ENCODE measurements at regions not wholly inside any gene's neighbourhood (a gene's known extent, or its start where the extent isn't known, plus 50 kb on each side); places are given as distances from the start of the nearest gene placed in this dataset.

DNA sequence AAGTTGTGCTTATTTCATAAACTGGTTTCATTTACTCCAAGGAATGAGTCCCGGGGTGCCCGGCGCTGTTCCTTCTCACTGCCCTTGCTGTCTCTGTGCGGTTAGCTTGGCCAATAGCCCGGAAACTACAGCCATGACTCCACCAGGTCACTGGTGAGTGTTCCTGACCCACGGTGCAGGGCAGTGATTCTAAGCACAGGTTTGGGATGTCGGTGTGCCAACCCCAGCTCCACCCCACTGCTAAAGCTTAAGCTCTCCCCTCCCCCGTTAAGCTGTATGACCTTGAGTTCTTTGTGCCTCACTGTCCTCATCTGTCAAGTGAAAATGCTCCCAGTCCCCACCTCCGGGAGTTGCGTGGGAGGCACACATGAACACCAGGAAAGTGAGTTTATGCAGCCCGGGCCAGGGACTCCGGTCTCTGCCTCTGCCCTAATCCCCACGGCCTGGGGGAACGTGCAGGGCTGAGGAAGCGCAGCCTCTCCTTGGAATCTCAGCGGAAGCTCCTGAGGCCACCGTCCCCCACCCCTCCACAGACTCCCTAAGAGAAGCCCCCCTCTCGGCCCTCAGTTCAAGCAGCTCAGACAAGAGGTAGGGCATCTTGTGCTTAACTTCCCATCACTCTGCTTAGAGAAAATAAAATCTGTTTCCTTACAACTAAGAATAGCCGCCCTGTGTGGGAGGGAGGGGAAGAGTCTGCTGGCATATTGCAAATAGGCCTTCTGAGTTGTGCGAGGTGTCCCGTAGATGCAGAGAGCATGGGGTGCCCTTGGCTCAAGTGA lies 92.0 kb upstream of the RAI14 start:
- TF ChIP-seq TAF1 (IDR thresholded peaks at IDR 0.05; ENCODE audit: borderline replicate concordance, insufficient read depth, low read length) (no peak), FOXP2 (optimal IDR thresholded peaks at IDR 0.05; ENCODE audit: borderline replicate concordance, extremely low read depth, extremely low read length, insufficient read depth) (no peak)

DNA sequence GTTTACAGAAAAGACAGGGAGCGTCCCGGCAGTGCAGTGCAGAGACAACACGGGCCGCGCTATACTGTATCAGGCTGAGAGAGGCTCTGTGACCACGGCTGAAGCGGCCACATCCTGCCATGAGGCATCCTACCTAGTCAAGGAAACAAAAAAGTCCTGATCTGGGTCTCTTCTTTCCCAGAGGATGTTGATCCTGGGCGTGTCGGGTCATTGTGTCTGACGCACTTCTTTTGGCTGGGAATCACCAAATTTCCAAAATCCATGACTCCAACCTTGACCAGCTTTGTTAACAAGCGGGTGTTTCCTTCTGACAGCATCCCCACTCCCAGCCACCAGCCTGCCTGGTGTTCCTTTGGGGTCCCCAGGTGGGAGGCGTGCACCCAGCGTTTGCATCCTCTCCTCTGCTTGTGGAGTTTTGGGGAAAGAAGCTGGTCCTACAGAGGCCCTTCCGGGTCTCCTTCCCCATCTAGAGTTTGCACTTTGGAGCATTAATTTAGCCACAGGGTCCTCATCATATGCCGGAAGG lies 91.4 kb upstream of the RAI14 start:
- TF ChIP-seq TAF1 (IDR thresholded peaks at IDR 0.05; ENCODE audit: borderline replicate concordance, insufficient read depth, low read length) (no peak), FOXP2 (optimal IDR thresholded peaks at IDR 0.05; ENCODE audit: borderline replicate concordance, extremely low read depth, extremely low read length, insufficient read depth) (no peak), POLR2AphosphoS5 (IDR thresholded peaks at IDR 0.05; ENCODE audit: low read depth, low read length) (no peak), SIN3A (IDR thresholded peaks at IDR 0.05; ENCODE audit: borderline replicate concordance, insufficient read depth, low read length) (no peak)
- TF ChIP-seq, protein P1, sequence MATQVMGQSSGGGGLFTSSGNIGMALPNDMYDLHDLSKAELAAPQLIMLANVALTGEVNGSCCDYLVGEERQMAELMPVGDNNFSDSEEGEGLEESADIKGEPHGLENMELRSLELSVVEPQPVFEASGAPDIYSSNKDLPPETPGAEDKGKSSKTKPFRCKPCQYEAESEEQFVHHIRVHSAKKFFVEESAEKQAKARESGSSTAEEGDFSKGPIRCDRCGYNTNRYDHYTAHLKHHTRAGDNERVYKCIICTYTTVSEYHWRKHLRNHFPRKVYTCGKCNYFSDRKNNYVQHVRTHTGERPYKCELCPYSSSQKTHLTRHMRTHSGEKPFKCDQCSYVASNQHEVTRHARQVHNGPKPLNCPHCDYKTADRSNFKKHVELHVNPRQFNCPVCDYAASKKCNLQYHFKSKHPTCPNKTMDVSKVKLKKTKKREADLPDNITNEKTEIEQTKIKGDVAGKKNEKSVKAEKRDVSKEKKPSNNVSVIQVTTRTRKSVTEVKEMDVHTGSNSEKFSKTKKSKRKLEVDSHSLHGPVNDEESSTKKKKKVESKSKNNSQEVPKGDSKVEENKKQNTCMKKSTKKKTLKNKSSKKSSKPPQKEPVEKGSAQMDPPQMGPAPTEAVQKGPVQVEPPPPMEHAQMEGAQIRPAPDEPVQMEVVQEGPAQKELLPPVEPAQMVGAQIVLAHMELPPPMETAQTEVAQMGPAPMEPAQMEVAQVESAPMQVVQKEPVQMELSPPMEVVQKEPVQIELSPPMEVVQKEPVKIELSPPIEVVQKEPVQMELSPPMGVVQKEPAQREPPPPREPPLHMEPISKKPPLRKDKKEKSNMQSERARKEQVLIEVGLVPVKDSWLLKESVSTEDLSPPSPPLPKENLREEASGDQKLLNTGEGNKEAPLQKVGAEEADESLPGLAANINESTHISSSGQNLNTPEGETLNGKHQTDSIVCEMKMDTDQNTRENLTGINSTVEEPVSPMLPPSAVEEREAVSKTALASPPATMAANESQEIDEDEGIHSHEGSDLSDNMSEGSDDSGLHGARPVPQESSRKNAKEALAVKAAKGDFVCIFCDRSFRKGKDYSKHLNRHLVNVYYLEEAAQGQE (IDR thresholded peaks at IDR 0.05; ENCODE audit: insufficient read depth in 1 of 2, low read depth in 2 of 2, low read length in 2 of 2): no peak

DNA sequence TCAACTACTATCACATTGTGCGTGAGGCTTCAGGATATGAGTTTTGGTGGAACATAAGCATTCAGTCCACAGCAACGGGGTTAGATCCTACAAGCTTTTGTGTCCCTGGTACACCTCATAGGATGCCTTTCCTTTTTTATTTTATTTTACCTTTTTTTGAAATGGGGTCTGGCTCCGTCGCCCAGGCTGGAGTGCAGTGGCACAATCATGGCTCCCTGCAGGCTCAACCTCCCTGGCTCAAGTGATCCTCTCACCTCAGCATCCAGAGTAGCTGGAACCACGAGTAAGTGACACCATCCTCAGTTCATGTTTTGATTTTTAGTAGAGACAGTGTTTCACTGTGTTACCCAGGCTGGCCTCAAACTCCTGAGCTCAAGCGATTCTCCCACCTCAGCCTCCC lies 86.0 kb upstream of the RAI14 start:
- TF ChIP-seq, protein P1 (IDR thresholded peaks at IDR 0.05; ENCODE audit: insufficient read depth in 1 of 2, low read depth in 2 of 2, low read length in 2 of 2): no peak
- TF ChIP-seq POLR2AphosphoS5 (IDR thresholded peaks at IDR 0.05; ENCODE audit: low read depth, low read length) (no peak), FOXP2 (optimal IDR thresholded peaks at IDR 0.05; ENCODE audit: borderline replicate concordance, extremely low read depth, extremely low read length, insufficient read depth) (no peak), SIN3A (IDR thresholded peaks at IDR 0.05; ENCODE audit: borderline replicate concordance, insufficient read depth, low read length) (no peak), TAF1 (IDR thresholded peaks at IDR 0.05; ENCODE audit: borderline replicate concordance, insufficient read depth, low read length) (no peak)

DNA sequence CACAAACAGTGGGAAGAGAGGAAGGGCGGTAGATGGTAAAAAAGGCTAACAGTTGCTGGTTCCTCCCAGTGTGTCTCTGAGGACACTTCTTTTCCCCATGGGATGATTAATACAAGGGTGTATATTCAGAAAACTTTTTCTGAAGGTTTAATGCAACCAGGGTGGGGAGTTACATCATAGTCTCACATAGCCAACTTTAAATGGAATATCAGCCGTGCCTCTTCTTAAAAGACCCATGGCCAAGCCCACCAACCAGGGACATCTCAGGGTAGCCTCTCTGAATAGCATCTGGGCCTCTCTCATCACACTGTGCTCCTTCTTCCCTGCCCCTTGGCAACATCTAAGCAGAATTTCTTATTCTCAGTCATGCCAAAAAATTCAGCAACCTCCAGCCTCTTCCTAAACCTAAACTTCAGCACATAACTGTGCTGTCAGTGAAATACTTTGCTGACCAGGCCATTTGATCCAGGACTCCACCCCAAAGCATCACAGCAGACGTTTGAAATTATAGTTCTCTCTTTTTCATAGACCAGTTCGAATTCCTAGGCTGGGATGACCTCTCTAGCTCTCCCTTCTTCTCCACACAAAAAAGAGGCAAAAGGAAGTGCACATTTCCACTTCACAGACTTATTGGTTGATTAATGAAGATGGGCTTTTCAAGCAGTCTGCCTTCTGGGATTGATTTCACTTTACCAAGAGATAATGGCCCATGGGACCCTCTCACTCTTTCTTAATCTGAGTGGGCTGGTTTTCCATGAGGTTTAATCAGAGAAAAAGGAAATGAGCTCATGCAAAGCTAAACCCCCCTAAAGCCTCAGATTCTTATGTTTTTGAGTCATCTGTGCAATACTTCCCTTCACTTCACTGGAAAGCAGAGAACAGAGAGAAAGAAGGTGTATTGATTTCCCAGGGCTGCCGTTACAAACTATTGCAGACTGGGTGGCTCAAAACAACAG lies 85.1 kb upstream of the RAI14 start:
- TF ChIP-seq FOXP2 (optimal IDR thresholded peaks at IDR 0.05; ENCODE audit: borderline replicate concordance, extremely low read depth, extremely low read length, insufficient read depth): no peak
- no peak for TF ChIP-seq TAF1 (IDR thresholded peaks at IDR 0.05; ENCODE audit: borderline replicate concordance, insufficient read depth, low read length)
- TF ChIP-seq POLR2AphosphoS5 (IDR thresholded peaks at IDR 0.05; ENCODE audit: low read depth, low read length): no peak
- no peak for TF ChIP-seq SIN3A (IDR thresholded peaks at IDR 0.05; ENCODE audit: borderline replicate concordance, insufficient read depth, low read length)
- TF ChIP-seq, protein P1 (IDR thresholded peaks at IDR 0.05; ENCODE audit: insufficient read depth in 1 of 2, low read depth in 2 of 2, low read length in 2 of 2): no peak

DNA sequence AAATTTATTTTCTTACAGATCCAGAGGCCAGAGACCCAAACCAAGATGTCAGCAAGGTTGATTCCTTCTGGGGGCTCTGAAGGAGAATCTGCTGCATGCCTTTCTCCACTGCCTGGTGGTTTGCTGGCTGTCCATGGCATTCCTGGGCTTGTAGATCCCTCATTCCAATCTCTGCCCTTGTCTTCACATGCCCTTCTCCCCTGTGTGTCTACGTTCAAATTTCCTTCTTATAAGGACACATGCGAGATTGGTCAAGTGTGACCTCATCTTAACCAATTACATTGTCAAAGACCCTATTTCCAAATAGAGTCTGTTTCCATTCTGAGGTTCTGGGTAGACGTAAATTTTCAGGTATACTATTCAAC lies 84.5 kb upstream of the RAI14 start:
- TF ChIP-seq, protein P1 (IDR thresholded peaks at IDR 0.05; ENCODE audit: insufficient read depth in 1 of 2, low read depth in 2 of 2, low read length in 2 of 2): no peak
- TF ChIP-seq POLR2AphosphoS5 (IDR thresholded peaks at IDR 0.05; ENCODE audit: low read depth, low read length): no peak
- TF ChIP-seq FOXP2 (optimal IDR thresholded peaks at IDR 0.05; ENCODE audit: borderline replicate concordance, extremely low read depth, extremely low read length, insufficient read depth): no peak
- TF ChIP-seq SIN3A (IDR thresholded peaks at IDR 0.05; ENCODE audit: borderline replicate concordance, insufficient read depth, low read length): no peak
- no peak for TF ChIP-seq TAF1 (IDR thresholded peaks at IDR 0.05; ENCODE audit: borderline replicate concordance, insufficient read depth, low read length)
